HCT116 (cell line): ENCODE measurements at regions not wholly inside any gene's neighbourhood (a gene's known extent, or its start where the extent isn't known, plus 50 kb on each side); places are given as distances from the start of the nearest gene placed in this dataset.

Experiments used
- ATAC-seq: fragments of 200-7000 bp; cut with Tn5 transposase; 2 replicates; pipeline ENCODE4 v1.9.1; 2020; ENCODE audit warnings: mild to moderate bottlenecking, moderate library complexity
- BruUV-seq: library from RNA; stranded (reverse); fragments of 400-500 nt; replicated peaks from 2 replicates; lab custom pipeline; 2021; lab: Mats Ljungman, UMichigan
- CTCF ChIA-PET: fragments of 300-600 bp; sonication (Branson Sonifier 250); formaldehyde crosslinking; loops from one replicate; lab custom pipeline; 2021; ENCODE audit warnings: antibody characterized with exemption; lab: Charles Lee
- POLR2A ChIA-PET: fragments of 300-600, 350-600 bp; sonication (Branson Sonifier 250); formaldehyde crosslinking; loops from one replicate; lab custom pipeline; 2021; ENCODE audit warnings: antibody characterized with exemption; lab: Charles Lee
- RAD21 ChIA-PET, 2 experiments: fragments of 300-600 bp; sonication (Branson Sonifier 250); formaldehyde crosslinking; loops; one replicate each; lab custom pipeline; 2023; ENCODE audit warnings: low total read pairs in 2 of 2; ENCODE audit not compliant: uncharacterized antibody in 2 of 2, unreplicated experiment in 2 of 2, low non-redundant PET in 1 of 2; lab: Charles Lee
- DNase-seq: peaks from one replicate; pipeline ENCODE4 v3.0.0-alpha.2; 2010; ENCODE audit warnings: low read depth, low spot score
- H2AFZ ChIP-seq: fragments of 200-600 bp; shearing (Covaris generic), sonication (generic); 2 replicates; pipeline ENCODE4 v1.6.1; 2017; ENCODE audit warnings: low read depth, mixed run types, mixed read lengths, antibody characterized with exemption, low read length; ENCODE audit not compliant: poor library complexity, severe bottlenecking
- H3K27ac ChIP-seq: 2 replicates; pipeline ENCODE4 v1.5.1; 2012; ENCODE audit warnings: low read depth, low read length
- H3K27me3 ChIP-seq: fragments of 200-600 bp; sonication (generic); 2 replicates; pipeline ENCODE4 v1.6.1; 2016; ENCODE audit warnings: mixed run types, low read length, mixed read lengths; ENCODE audit not compliant: insufficient read depth
- H3K36me3 ChIP-seq, 2 experiments: fragments of 200-500 bp in 1 of 2; fragments of 200-600 bp in 1 of 2; sonication (Bioruptor generic) in 1 of 2; sonication (generic) in 1 of 2; 2 replicates each; pipeline versions ENCODE4 v1.5.1 to v1.6.1; 2014 to 2016; ENCODE audit warnings: low read length in 2 of 2, inconsistent platforms in 1 of 2, mixed read lengths in 1 of 2, mixed run types in 1 of 2; ENCODE audit not compliant: insufficient read depth in 2 of 2, control insufficient read depth in 1 of 2
- H3K4me1 ChIP-seq, 2 experiments: fragments of 200-600 bp in 1 of 2; sonication (generic) in 1 of 2; 2 replicates each; pipeline versions ENCODE4 v1.5.1 to v1.6.1; 2012 to 2017; ENCODE audit warnings: low read length in 2 of 2, inconsistent platforms in 1 of 2, mild to moderate bottlenecking in 1 of 2, mixed read lengths in 1 of 2, mixed run types in 1 of 2, moderate library complexity in 1 of 2; ENCODE audit not compliant: insufficient read depth in 2 of 2, control insufficient read depth in 1 of 2
- H3K4me2 ChIP-seq: fragments of 200-600 bp; sonication (generic); 2 replicates; pipeline ENCODE4 v1.6.1; 2017; ENCODE audit warnings: mixed run types, low read length, mixed read lengths
- H3K4me3 ChIP-seq, 2 experiments: fragments of 200-600 bp in 1 of 2; sonication (generic) in 1 of 2; replicated peaks in 1 of 2; 2 replicates each; pipeline ENCODE4 v1.5.1; 2011 to 2016; ENCODE audit warnings: low read length in 2 of 2, control low read depth in 1 of 2, low read depth in 1 of 2, mild to moderate bottlenecking in 1 of 2, mixed read lengths in 1 of 2, mixed run types in 1 of 2
- H3K79me2 ChIP-seq: fragments of 200-600 bp; sonication (generic); 2 replicates; pipeline ENCODE4 v1.6.1; 2017; ENCODE audit warnings: mild to moderate bottlenecking, mixed run types, low read length, moderate library complexity, mixed read lengths; ENCODE audit not compliant: insufficient read depth
- H3K9ac ChIP-seq: fragments of 200-600 bp; sonication (generic); 2 replicates; pipeline ENCODE4 v1.6.1; 2016; ENCODE audit warnings: low read length, mixed read lengths
- H3K9me2 ChIP-seq: fragments of 200-600 bp; sonication (generic), shearing (Covaris generic); 2 replicates; pipeline ENCODE4 v1.6.1; 2017; ENCODE audit warnings: mixed run types, mild to moderate bottlenecking, moderate library complexity; ENCODE audit not compliant: insufficient read depth
- H3K9me3 ChIP-seq, 2 experiments: fragments of 200-500 bp in 1 of 2; fragments of 200-600 bp in 1 of 2; sonication (Bioruptor generic) in 1 of 2; sonication (generic) in 1 of 2; 2 replicates each; pipeline ENCODE4 v1.6.1; 2014 to 2017; ENCODE audit warnings: low read length in 2 of 2, mixed read lengths in 2 of 2, inconsistent platforms in 1 of 2, low read depth in 1 of 2, mild to moderate bottlenecking in 1 of 2, mixed run types in 1 of 2, moderate library complexity in 1 of 2; ENCODE audit not compliant: control insufficient read depth in 1 of 2, insufficient read depth in 1 of 2
- H4K20me1 ChIP-seq: fragments of 200-600 bp; sonication (generic), shearing (Covaris generic); 2 replicates; pipeline ENCODE4 v1.6.1; 2017; ENCODE audit warnings: mixed run types, mild to moderate bottlenecking, moderate library complexity; ENCODE audit not compliant: insufficient read depth
- CBX3 ChIP-seq: IDR thresholded peaks from 2 replicates; pipeline ENCODE4 v1.6.1; 2012; ENCODE audit warnings: low read depth
- CEBPB ChIP-seq: IDR thresholded peaks from 2 replicates; pipeline ENCODE4 v1.6.1; 2012; ENCODE audit warnings: low read depth
- EGR1 ChIP-seq: IDR thresholded peaks from 2 replicates; pipeline ENCODE4 v1.6.1; 2012; ENCODE audit warnings: low read depth
- EZH2 ChIP-seq: fragments of 200-600 bp; sonication (generic); IDR thresholded peaks from 2 replicates; pipeline ENCODE4 v1.6.1; 2017; ENCODE audit warnings: antibody characterized with exemption, mixed run types
- FOSL1 ChIP-seq: IDR thresholded peaks from 2 replicates; pipeline ENCODE4 v1.6.1; 2012; ENCODE audit warnings: low read depth
- POLR2A ChIP-seq: IDR thresholded peaks from 2 replicates; pipeline ENCODE4 v1.7.0; 2011; ENCODE audit warnings: borderline replicate concordance; ENCODE audit not compliant: insufficient read depth, insufficient read length; ENCODE audit errors: extremely low read depth
- POLR2AphosphoS5 ChIP-seq: IDR thresholded peaks from 2 replicates; pipeline ENCODE4 v1.6.1; 2011; ENCODE audit warnings: mild to moderate bottlenecking, low read depth, low read length, moderate library complexity
- RAD21 ChIP-seq: IDR thresholded peaks from 2 replicates; pipeline ENCODE4 v1.6.1; 2012; ENCODE audit warnings: low read depth, mild to moderate bottlenecking
- SRF ChIP-seq: IDR thresholded peaks from 2 replicates; pipeline ENCODE4 v1.6.1; 2012; ENCODE audit warnings: low read depth
- TCF7L2 ChIP-seq: IDR thresholded peaks from 2 replicates; pipeline ENCODE4 v1.7.0; 2011; ENCODE audit warnings: borderline replicate concordance, inconsistent platforms; ENCODE audit not compliant: insufficient read depth, insufficient read length; ENCODE audit errors: extremely low read depth
- YY1 ChIP-seq: IDR thresholded peaks from 2 replicates; pipeline ENCODE4 v1.6.1; 2011; ENCODE audit warnings: low read length, low read depth, moderate library complexity, mild to moderate bottlenecking; ENCODE audit not compliant: insufficient replicate concordance; ENCODE audit errors: extremely low read depth
- intact Hi-C: fragments of 100-400 bp; cut with micrococcal nuclease; formaldehyde crosslinking; loops from 2 replicates; pipeline ENCODE4 v1.10.0; 2022
- TF ChIP-seq, protein P1 (sequence below): IDR thresholded peaks from 2 replicates; pipeline ENCODE4 v1.6.1; 2012
- TF ChIP-seq, protein P2 (sequence below): IDR thresholded peaks from 2 replicates; pipeline ENCODE4 v1.6.1; 2011; ENCODE audit warnings: mild to moderate bottlenecking, low read length, moderate library complexity; ENCODE audit not compliant: insufficient replicate concordance; ENCODE audit errors: extremely low read depth

DNA sequence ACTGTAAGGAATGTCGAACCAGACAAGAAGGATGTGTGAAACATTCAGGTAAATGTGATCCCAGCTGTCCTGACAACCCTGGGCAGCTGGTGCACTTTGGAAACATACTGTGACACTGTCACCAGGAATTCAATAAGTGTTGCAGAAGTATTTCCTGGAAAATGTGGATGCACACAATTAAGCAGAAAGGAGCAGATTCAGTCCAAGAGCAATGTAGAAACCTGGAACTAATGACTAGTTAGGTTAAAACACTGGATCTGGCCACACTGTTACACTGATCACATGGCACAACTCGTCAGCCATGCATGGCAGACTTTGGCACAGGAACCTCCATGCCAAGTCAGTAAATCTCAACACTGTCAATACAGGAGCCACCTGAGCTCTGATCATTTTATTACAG, 109.0 kb downstream of the FAM174A start:
- Histone ChIP-seq H3K27me3 (no peaks in the 10 kb centered on the region), H3K79me2 (no peaks in the 10 kb centered on the region), H3K4me1 (peaks cover 4 to 7% of the 10 kb centered on the region in 2 experiments; a peak in 2 of 4 replicates), H3K9me3 (no peaks in the 10 kb centered on the region), H4K20me1 (no peaks in the 10 kb centered on the region), H3K9ac (no peak overlapping the region), H3K4me2 (no peak overlapping the region), H3K27ac (no peak overlapping the region), H3K4me3 (no peak overlapping the region), H3K9me2 (no peaks in the 10 kb centered on the region), H3K36me3 (no peaks in the 10 kb centered on the region), H2AFZ (no peak overlapping the region)
- POLR2A ChIA-PET, result no interaction called here
- CTCF ChIA-PET, result no interaction called here
- DNase-seq (no peak), ATAC-seq (no peak)
- TF ChIP-seq EZH2 (no peak), CBX3 (no peak), YY1 (no peak), SRF (no peak), FOSL1 (no peak), TCF7L2 (no peak), CEBPB (no peak), POLR2A (no peak), RAD21 (no peak), EGR1 (no peak), POLR2AphosphoS5 (no peak)
- TF ChIP-seq, protein P1, sequence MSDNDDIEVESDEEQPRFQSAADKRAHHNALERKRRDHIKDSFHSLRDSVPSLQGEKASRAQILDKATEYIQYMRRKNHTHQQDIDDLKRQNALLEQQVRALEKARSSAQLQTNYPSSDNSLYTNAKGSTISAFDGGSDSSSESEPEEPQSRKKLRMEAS, result no peak
- TF ChIP-seq, protein P2, sequence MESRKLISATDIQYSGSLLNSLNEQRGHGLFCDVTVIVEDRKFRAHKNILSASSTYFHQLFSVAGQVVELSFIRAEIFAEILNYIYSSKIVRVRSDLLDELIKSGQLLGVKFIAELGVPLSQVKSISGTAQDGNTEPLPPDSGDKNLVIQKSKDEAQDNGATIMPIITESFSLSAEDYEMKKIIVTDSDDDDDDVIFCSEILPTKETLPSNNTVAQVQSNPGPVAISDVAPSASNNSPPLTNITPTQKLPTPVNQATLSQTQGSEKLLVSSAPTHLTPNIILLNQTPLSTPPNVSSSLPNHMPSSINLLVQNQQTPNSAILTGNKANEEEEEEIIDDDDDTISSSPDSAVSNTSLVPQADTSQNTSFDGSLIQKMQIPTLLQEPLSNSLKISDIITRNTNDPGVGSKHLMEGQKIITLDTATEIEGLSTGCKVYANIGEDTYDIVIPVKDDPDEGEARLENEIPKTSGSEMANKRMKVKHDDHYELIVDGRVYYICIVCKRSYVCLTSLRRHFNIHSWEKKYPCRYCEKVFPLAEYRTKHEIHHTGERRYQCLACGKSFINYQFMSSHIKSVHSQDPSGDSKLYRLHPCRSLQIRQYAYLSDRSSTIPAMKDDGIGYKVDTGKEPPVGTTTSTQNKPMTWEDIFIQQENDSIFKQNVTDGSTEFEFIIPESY, result no peak
- intact Hi-C loops, result no loop called here
- RAD21 ChIA-PET, result no interaction called here
- BruUV-seq, result no TSS peak
